ENCODE measurements at regions not wholly inside any gene's neighbourhood (a gene's known extent, or its start where the extent isn't known, plus 50 kb on each side); places are given as distances from the start of the nearest gene placed in this dataset.

DNA sequence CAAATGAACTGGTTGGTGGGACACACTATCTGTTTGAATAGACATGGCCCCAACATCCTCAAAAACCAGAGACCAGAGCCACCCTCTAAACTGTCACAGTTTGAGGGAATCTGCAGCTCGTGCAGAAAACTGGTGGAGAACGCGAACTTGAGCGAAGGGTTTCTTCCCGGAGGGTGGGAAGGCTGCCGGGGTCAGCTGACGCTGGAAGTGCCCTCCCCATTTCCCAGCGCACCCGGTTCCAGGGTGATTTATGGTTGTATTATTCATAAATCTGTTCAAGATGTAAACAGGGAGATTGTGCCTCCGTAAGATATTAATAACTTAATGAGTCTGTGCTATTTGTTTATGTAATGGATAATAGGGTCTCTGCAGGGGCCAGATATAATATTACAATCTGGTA lies 1396.7 kb downstream of the BRD1 start:
- Mint-ChIP-seq H3K27ac (no peak overlapping the region), H3K9me3 (no peaks in the 10 kb centered on the region), H3K4me3 (no peak overlapping the region), H3K36me3 (no peaks in the 10 kb centered on the region), H3K27me3 (peaks cover 0 to 5% of the 10 kb centered on the region in 2 donors), H3K4me1 (no peaks in the 10 kb centered on the region)
- DNase-seq (no peak), ATAC-seq (replicated peaks in 1 of 4) (no peak)
- ChIA-PET POLR2A (no interaction called here), CTCF (no interaction called here)
- no peak overlapping the region for H3K27ac ChIP-seq (ENCODE audit: low read length)
- H3K4me1 ChIP-seq (ENCODE audit: control insufficient read depth in 1 of 2, extremely low read depth in 1 of 2, insufficient read depth in 2 of 2, low read length in 2 of 2), result no peaks in the 10 kb centered on the region
- H3K4me3 ChIP-seq (ENCODE audit: control insufficient read depth in 1 of 2, extremely low read depth in 1 of 2, low read length in 1 of 2), result no peak overlapping the region
- H3K27me3 ChIP-seq (replicated peaks in 1 of 2; ENCODE audit: control insufficient read depth in 2 of 2, extremely low read depth in 1 of 2, insufficient read depth in 2 of 2, low read length in 1 of 2), result peaks cover 0 to 23% of the 10 kb centered on the region in 2 experiments
- no peaks in the 10 kb centered on the region for H3K9me3 ChIP-seq
- H3K36me3 ChIP-seq (ENCODE audit: control insufficient read depth in 2 of 2, extremely low read depth in 1 of 2, insufficient read depth in 1 of 2, low read length in 1 of 2), result no peaks in the 10 kb centered on the region
- 81% methylated on average over 3 of the region's 10 CpGs for WGBS (ENCODE audit: insufficient coverage)

GRCh38 chr22:48429446-48430020 lies 1398.1 kb downstream of the BRD1 start:
- no peaks in the 10 kb centered on the region for H3K9me3 ChIP-seq
- no peak overlapping the region for H3K4me3 ChIP-seq (ENCODE audit: control insufficient read depth in 1 of 2, extremely low read depth in 1 of 2, low read length in 1 of 2)
- Mint-ChIP-seq H3K27me3 (peaks cover 0 to 5% of the 10 kb centered on the region in 2 donors), H3K4me3 (no peak overlapping the region), H3K36me3 (no peaks in the 10 kb centered on the region), H3K9me3 (no peaks in the 10 kb centered on the region), H3K4me1 (no peaks in the 10 kb centered on the region), H3K27ac (no peak overlapping the region)
- CTCF ChIA-PET, result no interaction called here
- WGBS (ENCODE audit: insufficient coverage), result 74% methylated on average over 11 of the region's 12 CpGs
- no peak overlapping the region for H3K27ac ChIP-seq (ENCODE audit: low read length)
- POLR2A ChIA-PET, result no interaction called here
- H3K36me3 ChIP-seq (ENCODE audit: control insufficient read depth in 2 of 2, extremely low read depth in 1 of 2, insufficient read depth in 1 of 2, low read length in 1 of 2), result no peaks in the 10 kb centered on the region
- H3K4me1 ChIP-seq (ENCODE audit: control insufficient read depth in 1 of 2, extremely low read depth in 1 of 2, insufficient read depth in 2 of 2, low read length in 2 of 2), result no peaks in the 10 kb centered on the region
- DNase-seq (no peak), ATAC-seq (replicated peaks in 1 of 4) (no peak)
- peaks cover 0 to 34% of the 10 kb centered on the region in 2 experiments for H3K27me3 ChIP-seq (replicated peaks in 1 of 2; ENCODE audit: control insufficient read depth in 2 of 2, extremely low read depth in 1 of 2, insufficient read depth in 2 of 2, low read length in 1 of 2)

- ChIA-PET CTCF (no interaction called here), POLR2A (no interaction called here)
- Mint-ChIP-seq H3K27ac (no peak overlapping the region), H3K9me3 (no peaks in the 10 kb centered on the region), H3K36me3 (no peaks in the 10 kb centered on the region), H3K4me3 (no peak overlapping the region), H3K4me1 (no peaks in the 10 kb centered on the region), H3K27me3 (peaks cover 0 to 5% of the 10 kb centered on the region in 2 donors)
- Histone ChIP-seq H3K9me3 (no peaks in the 10 kb centered on the region), H3K27ac (ENCODE audit: low read length) (no peak overlapping the region), H3K27me3 (replicated peaks in 1 of 2; ENCODE audit: control insufficient read depth in 2 of 2, extremely low read depth in 1 of 2, insufficient read depth in 2 of 2, low read length in 1 of 2) (peaks cover 0 to 38% of the 10 kb centered on the region in 2 experiments), H3K4me3 (ENCODE audit: control insufficient read depth in 1 of 2, extremely low read depth in 1 of 2, low read length in 1 of 2) (no peak overlapping the region), H3K36me3 (ENCODE audit: control insufficient read depth in 2 of 2, extremely low read depth in 1 of 2, insufficient read depth in 1 of 2, low read length in 1 of 2) (no peaks in the 10 kb centered on the region), H3K4me1 (ENCODE audit: control insufficient read depth in 1 of 2, extremely low read depth in 1 of 2, insufficient read depth in 2 of 2, low read length in 2 of 2) (no peaks in the 10 kb centered on the region)
- ATAC-seq (replicated peaks in 1 of 4) (no peak), DNase-seq (no peak)
- 66% methylated on average over 16 of the region's 18 CpGs for WGBS (ENCODE audit: insufficient coverage)
These were observed 1398.9 kb downstream of the BRD1 start for GRCh38 chr22:48428631-48429371.

DNA sequence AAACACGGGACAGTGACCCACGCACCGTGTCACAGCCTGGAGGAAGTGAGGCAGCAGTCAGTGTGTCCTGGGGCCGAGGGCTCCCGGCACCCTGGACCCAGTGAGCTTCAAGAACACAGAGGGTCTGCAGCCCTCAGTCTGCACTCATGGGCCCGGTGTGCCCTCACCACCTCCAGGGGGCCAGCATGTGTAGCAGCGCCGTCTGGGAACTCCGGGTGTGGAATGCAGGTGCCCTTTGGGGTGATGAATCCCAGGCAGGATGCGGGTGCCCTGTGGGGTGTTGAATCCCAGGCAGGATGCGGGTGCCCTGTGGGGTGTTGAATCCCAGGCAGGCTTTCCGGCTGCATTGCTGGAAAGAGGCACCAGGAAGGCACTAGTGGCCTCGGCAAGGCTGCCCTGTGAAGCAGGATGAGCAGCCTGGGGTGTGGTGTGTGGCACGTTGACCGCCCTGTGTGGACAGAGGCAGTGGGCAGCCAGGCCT lies 1399.9 kb downstream of the BRD1 start:
- no peak for ATAC-seq (replicated peaks in 1 of 4)
- Mint-ChIP-seq H3K27me3 (peaks cover 0 to 5% of the 10 kb centered on the region in 2 donors), H3K9me3 (no peaks in the 10 kb centered on the region), H3K4me3 (no peak overlapping the region), H3K36me3 (no peaks in the 10 kb centered on the region), H3K27ac (no peak overlapping the region), H3K4me1 (no peaks in the 10 kb centered on the region)
- ChIA-PET POLR2A (no interaction called here), CTCF (no interaction called here)
- Histone ChIP-seq H3K4me3 (ENCODE audit: control insufficient read depth in 1 of 2, extremely low read depth in 1 of 2, low read length in 1 of 2) (no peak overlapping the region), H3K36me3 (ENCODE audit: control insufficient read depth in 2 of 2, extremely low read depth in 1 of 2, insufficient read depth in 1 of 2, low read length in 1 of 2) (no peaks in the 10 kb centered on the region), H3K27ac (ENCODE audit: low read length) (no peak overlapping the region), H3K27me3 (replicated peaks in 1 of 2; ENCODE audit: control insufficient read depth in 2 of 2, extremely low read depth in 1 of 2, insufficient read depth in 2 of 2, low read length in 1 of 2) (peaks cover 0 to 39% of the 10 kb centered on the region in 2 experiments), H3K4me1 (ENCODE audit: control insufficient read depth in 1 of 2, extremely low read depth in 1 of 2, insufficient read depth in 2 of 2, low read length in 2 of 2) (no peaks in the 10 kb centered on the region), H3K9me3 (no peaks in the 10 kb centered on the region)
- WGBS (ENCODE audit: insufficient coverage), result 84% methylated on average over 12 of the region's 15 CpGs
- DNase-seq, result no peak

- WGBS (ENCODE audit: insufficient coverage), result 79% methylated on average over 11 of the region's 18 CpGs
- Mint-ChIP-seq H3K4me1 (no peaks in the 10 kb centered on the region), H3K9me3 (no peaks in the 10 kb centered on the region), H3K27ac (no peak overlapping the region), H3K27me3 (peaks cover 0 to 6% of the 10 kb centered on the region in 2 donors), H3K4me3 (no peak overlapping the region), H3K36me3 (no peaks in the 10 kb centered on the region)
- no peak overlapping the region for H3K27ac ChIP-seq (ENCODE audit: low read length)
- ATAC-seq (replicated peaks in 1 of 4), result no peak
- POLR2A ChIA-PET, result no interaction called here
- H3K27me3 ChIP-seq (replicated peaks in 1 of 2; ENCODE audit: control insufficient read depth in 2 of 2, extremely low read depth in 1 of 2, insufficient read depth in 2 of 2, low read length in 1 of 2), result peaks cover 0 to 39% of the 10 kb centered on the region in 2 experiments
- no peak for DNase-seq
- no peaks in the 10 kb centered on the region for H3K9me3 ChIP-seq
- no peaks in the 10 kb centered on the region for H3K4me1 ChIP-seq (ENCODE audit: control insufficient read depth in 1 of 2, extremely low read depth in 1 of 2, insufficient read depth in 2 of 2, low read length in 2 of 2)
- H3K36me3 ChIP-seq (ENCODE audit: control insufficient read depth in 2 of 2, extremely low read depth in 1 of 2, insufficient read depth in 1 of 2, low read length in 1 of 2), result no peaks in the 10 kb centered on the region
- no peak overlapping the region for H3K4me3 ChIP-seq (ENCODE audit: control insufficient read depth in 1 of 2, extremely low read depth in 1 of 2, low read length in 1 of 2)
- CTCF ChIA-PET, result no interaction called here
These were observed 1401.0 kb downstream of the BRD1 start for GRCh38 chr22:48426466-48427380.

DNA sequence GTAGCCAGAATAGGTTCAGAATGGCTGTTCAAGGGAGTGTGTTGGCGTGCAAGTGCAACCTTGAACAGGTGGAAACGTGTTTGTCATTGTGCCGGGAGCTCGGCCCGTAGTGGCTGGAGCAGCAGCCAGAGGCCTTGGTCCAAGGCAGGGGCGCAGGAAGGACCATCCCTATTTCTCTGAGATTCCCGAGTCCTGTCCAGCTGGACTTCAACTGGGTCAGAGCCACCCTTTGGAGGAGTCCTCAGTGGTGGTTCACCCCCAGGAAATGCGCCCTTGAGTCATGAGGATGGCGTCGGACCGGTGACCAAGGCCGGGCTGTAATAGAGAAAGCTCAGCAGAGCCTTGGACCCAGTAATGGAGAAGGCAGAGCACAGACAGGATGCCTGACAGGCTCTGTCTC lies 1402.0 kb downstream of the BRD1 start:
- Mint-ChIP-seq H3K36me3 (no peaks in the 10 kb centered on the region), H3K27me3 (peaks cover 0 to 11% of the 10 kb centered on the region in 2 donors)

More for the DNA sequence above, 1402.0 kb downstream of the BRD1 start:
- POLR2A ChIA-PET, result no interaction called here
- Histone ChIP-seq H3K4me3 (ENCODE audit: control insufficient read depth in 1 of 2, extremely low read depth in 1 of 2, low read length in 1 of 2) (no peak overlapping the region), H3K9me3 (no peaks in the 10 kb centered on the region), H3K27me3 (replicated peaks in 1 of 2; ENCODE audit: control insufficient read depth in 2 of 2, extremely low read depth in 1 of 2, insufficient read depth in 2 of 2, low read length in 1 of 2) (peaks cover 0 to 38% of the 10 kb centered on the region in 2 experiments), H3K4me1 (ENCODE audit: control insufficient read depth in 1 of 2, extremely low read depth in 1 of 2, insufficient read depth in 2 of 2, low read length in 2 of 2) (no peaks in the 10 kb centered on the region), H3K36me3 (ENCODE audit: control insufficient read depth in 2 of 2, extremely low read depth in 1 of 2, insufficient read depth in 1 of 2, low read length in 1 of 2) (no peaks in the 10 kb centered on the region), H3K27ac (ENCODE audit: low read length) (no peak overlapping the region)
- 88% methylated on average over 12 of the region's 12 CpGs for WGBS (ENCODE audit: insufficient coverage)
- Mint-ChIP-seq H3K4me3 (no peak overlapping the region), H3K4me1 (no peaks in the 10 kb centered on the region), H3K9me3 (no peaks in the 10 kb centered on the region), H3K27ac (no peak overlapping the region)
- no peak for DNase-seq
- no peak for ATAC-seq (replicated peaks in 1 of 4)
- CTCF ChIA-PET, result no interaction called here

Measured in T-cell (primary cell).